CD4-positive, CD25-positive, alpha-beta regulatory T cell (primary cell): ENCODE measurements at regions not wholly inside any gene's neighbourhood (a gene's known extent, or its start where the extent isn't known, plus 50 kb on each side); places are given as distances from the start of the nearest gene placed in this dataset.

ENCODE experiments used
- ATAC-seq, 2 donors: fragments of 150-1000 bp; cut with Tn5 transposase; one replicate each; pipeline ENCODE4 v1.10.0; 2021; ENCODE audit warnings: low read depth in 2 of 2, moderate number of reproducible peaks in 2 of 2, moderate library complexity in 1 of 2
- DNase-seq, 3 donors: peaks; one replicate each; pipeline versions ENCODE4 v3.0.0 to v3.0.0-alpha.2; 2012 to 2022; ENCODE audit warnings: mixed read lengths in 1 of 3
- H3K27ac ChIP-seq: one replicate; pipeline ENCODE4 v1.7.0; 2013; ENCODE audit warnings: mild to moderate bottlenecking, low read length; ENCODE audit not compliant: insufficient read depth, poor library complexity, severe bottlenecking
- H3K27me3 ChIP-seq: one replicate; pipeline ENCODE4 v1.7.0; 2013; ENCODE audit warnings: low read length; ENCODE audit not compliant: control insufficient read depth, insufficient read depth
- H3K36me3 ChIP-seq: one replicate; pipeline ENCODE4 v1.7.0; 2013; ENCODE audit warnings: mild to moderate bottlenecking, low read length, moderate library complexity; ENCODE audit not compliant: control insufficient read depth, insufficient read depth
- H3K4me1 ChIP-seq: 2 replicates; pipeline ENCODE4 v1.7.0; 2013; ENCODE audit warnings: mild to moderate bottlenecking, low read length; ENCODE audit not compliant: insufficient read depth, control insufficient read depth, poor library complexity, severe bottlenecking
- H3K4me3 ChIP-seq: one replicate; pipeline ENCODE4 v1.7.0; 2013; ENCODE audit warnings: low read depth, mild to moderate bottlenecking, low read length, moderate library complexity
- H3K9me3 ChIP-seq, 2 experiments: 1 replicate in 1 of 2; 2 replicates in 1 of 2; pipeline ENCODE4 v1.7.0; 2013; ENCODE audit warnings: low read length in 2 of 2, mild to moderate bottlenecking in 1 of 2, moderate library complexity in 1 of 2; ENCODE audit not compliant: control insufficient read depth in 2 of 2
- H3K27ac Mint-ChIP-seq, 3 donors: one replicate each; pipeline ENCODE4 v1.8.0; 2020 to 2022; ENCODE audit warnings: mild to moderate bottlenecking in 3 of 3, mixed read lengths in 3 of 3, moderate library complexity in 2 of 3
- H3K27me3 Mint-ChIP-seq: one replicate; pipeline ENCODE4 v1.8.0; 2022; ENCODE audit warnings: mild to moderate bottlenecking, mixed read lengths
- H3K36me3 Mint-ChIP-seq: one replicate; pipeline ENCODE4 v1.8.0; 2020; ENCODE audit warnings: mixed read lengths
- H3K4me1 Mint-ChIP-seq, 4 donors: one replicate each; pipeline ENCODE4 v1.8.0; 2020 to 2022; ENCODE audit warnings: mixed read lengths in 4 of 4, mild to moderate bottlenecking in 1 of 4
- H3K4me3 Mint-ChIP-seq, 4 donors: one replicate each; pipeline ENCODE4 v1.8.0; 2020 to 2022; ENCODE audit warnings: mild to moderate bottlenecking in 4 of 4, mixed read lengths in 4 of 4, moderate library complexity in 3 of 4
- H3K9me3 Mint-ChIP-seq, 7 donors: one replicate each; pipeline ENCODE4 v1.8.0; 2020 to 2022; ENCODE audit warnings: mixed read lengths in 7 of 7, mild to moderate bottlenecking in 3 of 7, moderate library complexity in 2 of 7

- peaks cover 0 to 6% (median 0%) of the 10 kb centered on the region in 7 donors for H3K9me3 Mint-ChIP-seq
- ATAC-seq: no peak
- no peaks in the 10 kb centered on the region for H3K27me3 Mint-ChIP-seq
- no peak overlapping the region for H3K4me3 ChIP-seq
- H3K27ac ChIP-seq: no peak overlapping the region
- no peak for DNase-seq
- peaks cover 0 to 6% (median under 1%) of the 10 kb centered on the region in 4 donors for H3K4me1 Mint-ChIP-seq
- no peaks in the 10 kb centered on the region for H3K4me1 ChIP-seq
- H3K27me3 ChIP-seq: no peaks in the 10 kb centered on the region
- no peaks in the 10 kb centered on the region for H3K36me3 Mint-ChIP-seq
- H3K4me3 Mint-ChIP-seq: no peak overlapping the region
- H3K36me3 ChIP-seq: no peaks in the 10 kb centered on the region
- H3K27ac Mint-ChIP-seq: no peak overlapping the region
- no peaks in the 10 kb centered on the region for H3K9me3 ChIP-seq
Measured at GRCh38 chr4:113849771-113850170, 88.2 kb upstream of the CAMK2D start.

GRCh38 chr4:113847710-113848109 lies 86.2 kb upstream of the CAMK2D start:
- DNase-seq: no peak
- H3K4me3 ChIP-seq: no peak overlapping the region
- H3K4me1 ChIP-seq: no peaks in the 10 kb centered on the region
- Mint-ChIP-seq H3K27me3 (no peaks in the 10 kb centered on the region), H3K4me1 (peaks cover 0 to 6% (median under 1%) of the 10 kb centered on the region in 4 donors), H3K27ac (no peak overlapping the region), H3K9me3 (peaks cover 0 to 2% (median 0%) of the 10 kb centered on the region in 7 donors), H3K4me3 (no peak overlapping the region), H3K36me3 (no peaks in the 10 kb centered on the region)
- no peaks in the 10 kb centered on the region for H3K36me3 ChIP-seq
- H3K27ac ChIP-seq: no peak overlapping the region
- H3K27me3 ChIP-seq: no peaks in the 10 kb centered on the region
- no peak for ATAC-seq
- no peaks in the 10 kb centered on the region for H3K9me3 ChIP-seq

- H3K36me3 ChIP-seq: no peaks in the 10 kb centered on the region
- Mint-ChIP-seq H3K36me3 (no peaks in the 10 kb centered on the region), H3K4me1 (peaks cover 0 to 6% (median under 1%) of the 10 kb centered on the region in 4 donors), H3K27ac (no peak overlapping the region), H3K27me3 (no peaks in the 10 kb centered on the region), H3K9me3 (peaks cover 0 to 2% (median 0%) of the 10 kb centered on the region in 7 donors), H3K4me3 (no peak overlapping the region)
- ATAC-seq: no peak
- no peaks in the 10 kb centered on the region for H3K4me1 ChIP-seq
- DNase-seq: no peak
- no peak overlapping the region for H3K27ac ChIP-seq
- H3K4me3 ChIP-seq: no peak overlapping the region
- no peaks in the 10 kb centered on the region for H3K9me3 ChIP-seq
- H3K27me3 ChIP-seq: no peaks in the 10 kb centered on the region
Measured at GRCh38 chr4:113846433-113846832, 84.9 kb upstream of the CAMK2D start.

GRCh38 chr4:113845138-113845537 lies 83.6 kb upstream of the CAMK2D start:
- Histone ChIP-seq H3K27ac (no peak overlapping the region), H3K9me3 (no peaks in the 10 kb centered on the region), H3K4me1 (no peaks in the 10 kb centered on the region), H3K27me3 (no peaks in the 10 kb centered on the region), H3K4me3 (no peak overlapping the region), H3K36me3 (no peaks in the 10 kb centered on the region)
- ATAC-seq: no peak
- Mint-ChIP-seq H3K36me3 (no peaks in the 10 kb centered on the region), H3K4me1 (peaks cover 0 to 6% (median under 1%) of the 10 kb centered on the region in 4 donors), H3K27me3 (peaks cover 8% of the 10 kb centered on the region), H3K9me3 (peaks cover 0 to 2% (median 0%) of the 10 kb centered on the region in 7 donors), H3K4me3 (no peak overlapping the region), H3K27ac (no peak overlapping the region)
- no peak for DNase-seq

GRCh38 chr4:113844369-113844768 lies 82.8 kb upstream of the CAMK2D start:
- peaks cover 0 to 6% (median under 1%) of the 10 kb centered on the region in 4 donors for H3K4me1 Mint-ChIP-seq

GRCh38 chr4:113840861-113841260 lies 79.3 kb upstream of the CAMK2D start:
- Histone ChIP-seq H3K4me3 (no peak overlapping the region), H3K27ac (no peak overlapping the region), H3K27me3 (no peaks in the 10 kb centered on the region), H3K9me3 (no peaks in the 10 kb centered on the region), H3K36me3 (no peaks in the 10 kb centered on the region), H3K4me1 (no peaks in the 10 kb centered on the region)
- Mint-ChIP-seq H3K36me3 (no peaks in the 10 kb centered on the region), H3K9me3 (no peaks in the 10 kb centered on the region), H3K27ac (no peak overlapping the region), H3K4me3 (no peak overlapping the region), H3K27me3 (peaks cover 20% of the 10 kb centered on the region), H3K4me1 (peaks cover 0 to 7% (median 0%) of the 10 kb centered on the region in 4 donors)
- DNase-seq (no peak), ATAC-seq (no peak)

More at GRCh38 chr4:113844369-113844768, 82.8 kb upstream of the CAMK2D start:
- H3K27ac Mint-ChIP-seq: no peak overlapping the region
- Histone ChIP-seq H3K4me3 (no peak overlapping the region), H3K27me3 (no peaks in the 10 kb centered on the region), H3K9me3 (no peaks in the 10 kb centered on the region), H3K27ac (no peak overlapping the region), H3K36me3 (no peaks in the 10 kb centered on the region), H3K4me1 (no peaks in the 10 kb centered on the region)
- ATAC-seq (no peak), DNase-seq (no peak)
- H3K9me3 Mint-ChIP-seq: peaks cover 0 to 2% (median 0%) of the 10 kb centered on the region in 7 donors
- H3K4me3 Mint-ChIP-seq: no peak overlapping the region
- peaks cover 11% of the 10 kb centered on the region for H3K27me3 Mint-ChIP-seq
- H3K36me3 Mint-ChIP-seq: no peaks in the 10 kb centered on the region

GRCh38 chr4:113838460-113838859 lies 76.9 kb upstream of the CAMK2D start:
- ATAC-seq: no peak
- H3K9me3 ChIP-seq: no peaks in the 10 kb centered on the region
- no peak overlapping the region for H3K27ac ChIP-seq
- no peak for DNase-seq
- Mint-ChIP-seq H3K9me3 (no peaks in the 10 kb centered on the region), H3K4me3 (no peak overlapping the region), H3K36me3 (no peaks in the 10 kb centered on the region), H3K4me1 (peaks cover 0 to 3% (median 0%) of the 10 kb centered on the region in 4 donors), H3K27ac (no peak overlapping the region), H3K27me3 (peaks cover 26% of the 10 kb centered on the region)
- H3K4me3 ChIP-seq: no peak overlapping the region
- peaks cover 2% of the 10 kb centered on the region for H3K27me3 ChIP-seq
- H3K4me1 ChIP-seq: no peaks in the 10 kb centered on the region
- no peaks in the 10 kb centered on the region for H3K36me3 ChIP-seq

GRCh38 chr4:113837397-113837796 lies 75.9 kb upstream of the CAMK2D start:
- H3K36me3 ChIP-seq: no peaks in the 10 kb centered on the region
- no peak overlapping the region for H3K4me3 ChIP-seq
- ATAC-seq (peak in 1 of 2 donors; percentile 57), DNase-seq (peak in 1 of 3 donors; percentile 2)
- H3K27me3 ChIP-seq: peaks cover 4% of the 10 kb centered on the region
- peaks cover 0 to 3% (median 0%) of the 10 kb centered on the region in 4 donors for H3K4me1 Mint-ChIP-seq
- H3K36me3 Mint-ChIP-seq: no peaks in the 10 kb centered on the region
- peaks cover 26% of the 10 kb centered on the region for H3K27me3 Mint-ChIP-seq
- H3K27ac ChIP-seq: no peak overlapping the region
- no peak overlapping the region for H3K27ac Mint-ChIP-seq
- no peaks in the 10 kb centered on the region for H3K9me3 ChIP-seq
- no peaks in the 10 kb centered on the region for H3K4me1 ChIP-seq
- H3K9me3 Mint-ChIP-seq: no peaks in the 10 kb centered on the region
- no peak overlapping the region for H3K4me3 Mint-ChIP-seq
